IMR-90 (cell line): ENCODE measurements at regions not wholly inside any gene's neighbourhood (a gene's known extent, or its start where the extent isn't known, plus 50 kb on each side); places are given as distances from the start of the nearest gene placed in this dataset.

Experiments used
- ATAC-seq: fragments of 200-7000 bp; cut with Tn5 transposase; 2 replicates; pipeline ENCODE4 v1.9.1; 2020; ENCODE audit warnings: low read depth, mild to moderate bottlenecking, moderate library complexity
- BruUV-seq: library from RNA; stranded (reverse); fragments of 400-500 nt; replicated peaks from 2 replicates; lab custom pipeline; 2021; lab: Mats Ljungman, UMichigan
- CTCF ChIA-PET: fragments of 300-600 bp; formaldehyde crosslinking; extraction: SDS; loops from one replicate; lab custom pipeline; 2021; ENCODE audit warnings: antibody characterized with exemption; lab: Yijun Ruan, JAX
- POLR2A ChIA-PET: fragments of 300-600 bp; sonication (Branson Sonifier 250); formaldehyde crosslinking; loops from one replicate; lab custom pipeline; 2022; ENCODE audit warnings: antibody characterized with exemption; ENCODE audit not compliant: unreplicated experiment; lab: Charles Lee
- DNase-seq: peaks from one replicate; pipeline ENCODE4 v3.0.0; 2013
- H2AFZ ChIP-seq: replicated peaks from 2 replicates; pipeline ENCODE3; 2013; ENCODE audit warnings: low read length, mild to moderate bottlenecking; ENCODE audit not compliant: poor library complexity
- H2AK5ac ChIP-seq: 2 replicates; pipeline ENCODE4 v1.6.1; 2013; ENCODE audit warnings: low read depth, low read length, inconsistent platforms
- H2AK9ac ChIP-seq: replicated peaks from 2 replicates; pipeline ENCODE3; 2013; ENCODE audit warnings: mild to moderate bottlenecking, low read depth, low read length, moderate library complexity; ENCODE audit not compliant: poor library complexity
- H2BK120ac ChIP-seq: 2 replicates; pipeline ENCODE4 v1.6.1; 2013; ENCODE audit warnings: low read depth, low read length, inconsistent platforms
- H2BK15ac ChIP-seq: 3 replicates; pipeline ENCODE4 v1.6.1; 2013; ENCODE audit warnings: low read depth, low read length, inconsistent platforms
- H2BK20ac ChIP-seq: 2 replicates; pipeline ENCODE4 v1.6.1; 2013; ENCODE audit warnings: low read depth, mild to moderate bottlenecking, inconsistent platforms, low read length, moderate library complexity
- H2BK5ac ChIP-seq: 2 replicates; pipeline ENCODE4 v1.6.1; 2013; ENCODE audit warnings: mild to moderate bottlenecking, low read depth, low read length, inconsistent platforms; ENCODE audit not compliant: poor library complexity, severe bottlenecking
- H3K14ac ChIP-seq: replicated peaks from 2 replicates; pipeline ENCODE4 v1.6.1; 2013; ENCODE audit warnings: low read depth, low read length, inconsistent platforms
- H3K18ac ChIP-seq: 2 replicates; pipeline ENCODE4 v1.6.1; 2013; ENCODE audit warnings: low read depth, low read length, control low read depth
- H3K23ac ChIP-seq: 2 replicates; pipeline ENCODE4 v1.6.1; 2013; ENCODE audit warnings: low read depth, low read length, inconsistent platforms
- H3K27ac ChIP-seq: 2 replicates; pipeline ENCODE4 v1.5.1; 2013; ENCODE audit warnings: mild to moderate bottlenecking, control low read depth, low read length; ENCODE audit not compliant: insufficient read depth
- H3K27me3 ChIP-seq: 2 replicates; pipeline ENCODE4 v1.6.1; 2013; ENCODE audit warnings: low read length; ENCODE audit not compliant: control insufficient read depth, insufficient read depth
- H3K36me3 ChIP-seq: 2 replicates; pipeline ENCODE4 v1.6.1; 2013; ENCODE audit warnings: low read length, mixed read lengths; ENCODE audit not compliant: control insufficient read depth, insufficient read depth
- H3K4ac ChIP-seq: 2 replicates; pipeline ENCODE4 v1.6.1; 2013; ENCODE audit warnings: low read depth, low read length, inconsistent platforms
- H3K4me1 ChIP-seq: 2 replicates; pipeline ENCODE4 v1.6.1; 2013; ENCODE audit warnings: low read length, mixed read lengths; ENCODE audit not compliant: control insufficient read depth, insufficient read depth
- H3K4me2 ChIP-seq: 2 replicates; pipeline ENCODE4 v1.6.1; 2013; ENCODE audit warnings: low read depth, mild to moderate bottlenecking, control low read depth, low read length, moderate library complexity
- H3K4me3 ChIP-seq: 2 replicates; pipeline ENCODE4 v1.5.1; 2013; ENCODE audit warnings: low read depth, mild to moderate bottlenecking, control low read depth, low read length, moderate library complexity; ENCODE audit not compliant: insufficient read depth
- H3K56ac ChIP-seq: 2 replicates; pipeline ENCODE4 v1.6.1; 2013; ENCODE audit warnings: low read length, inconsistent platforms; ENCODE audit not compliant: insufficient read depth; ENCODE audit errors: extremely low read depth
- H3K79me1 ChIP-seq, 2 experiments: 2 replicates each; pipeline ENCODE4 v1.6.1; 2013; ENCODE audit warnings: low read length in 2 of 2, inconsistent platforms in 1 of 2, low read depth in 1 of 2
- H3K9ac ChIP-seq: 2 replicates; pipeline ENCODE4 v1.6.1; 2013; ENCODE audit warnings: low read depth, low read length, control low read depth
- H3K9me1 ChIP-seq: 2 replicates; pipeline ENCODE4 v1.6.1; 2013; ENCODE audit warnings: low read length, inconsistent platforms; ENCODE audit not compliant: insufficient read depth
- H3K9me3 ChIP-seq: 2 replicates; pipeline ENCODE4 v1.6.1; 2013; ENCODE audit warnings: low read length; ENCODE audit not compliant: control insufficient read depth, insufficient read depth
- H4K20me1 ChIP-seq: 2 replicates; pipeline ENCODE4 v1.6.1; 2013; ENCODE audit warnings: low read length, inconsistent platforms; ENCODE audit not compliant: insufficient read depth
- H4K5ac ChIP-seq: 2 replicates; pipeline ENCODE4 v1.6.1; 2013; ENCODE audit warnings: mild to moderate bottlenecking, low read depth, low read length, control low read depth
- H4K8ac ChIP-seq, 2 experiments: 2 replicates each; pipeline ENCODE4 v1.6.1; 2013; ENCODE audit warnings: low read depth in 2 of 2, low read length in 2 of 2, control low read depth in 1 of 2, inconsistent platforms in 1 of 2
- H4K91ac ChIP-seq: 2 replicates; pipeline ENCODE4 v1.6.1; 2013; ENCODE audit warnings: low read depth, low read length, inconsistent platforms; ENCODE audit not compliant: insufficient read depth
- CHD1 ChIP-seq: IDR thresholded peaks from 2 replicates; pipeline ENCODE4 v1.6.1; 2012; ENCODE audit warnings: low read depth, low read length, improper control_type of control experiment
- MAFK ChIP-seq: IDR thresholded peaks from 2 replicates; pipeline ENCODE4 v1.6.1; 2012; ENCODE audit warnings: low read depth, low read length, improper control_type of control experiment
- RAD21 ChIP-seq: IDR thresholded peaks from 2 replicates; pipeline ENCODE4 v1.6.1; 2012; ENCODE audit warnings: low read length, improper control_type of control experiment
- RFX5 ChIP-seq: IDR thresholded peaks from 2 replicates; pipeline ENCODE4 v1.8.0; 2012; ENCODE audit warnings: low read depth, mild to moderate bottlenecking, low read length, moderate library complexity
- SMC3 ChIP-seq: fragments of 150-350 bp; IDR thresholded peaks from 2 replicates; pipeline ENCODE4 v1.6.1; 2016; ENCODE audit warnings: low read depth, mild to moderate bottlenecking, antibody characterized with exemption, low read length, moderate library complexity
- WGBS, 2 experiments: methylation state at CpG; one replicate each; pipeline versions ENCODE4 v1.1.5 to v1.1.7; 2013; ENCODE audit warnings: missing lambda C conversion rate in 2 of 2; ENCODE audit not compliant: insufficient read length in 1 of 2; ENCODE audit errors: extremely low coverage in 2 of 2; 5-methylcytosine and 5-hydroxymethylcytosine counted together
- dilution Hi-C: fragments of 300-500 bp; cut with HindIII; formaldehyde crosslinking; loops from one replicate; pipeline ENCODE4 v1.14.3; 2018; ENCODE audit warnings: low sequenced_read_pairs; ENCODE audit not compliant: unreplicated experiment
- in situ Hi-C: fragments of 300-500 bp; cut with MboI; formaldehyde crosslinking; loops from 3 replicates; pipeline ENCODE4 v1.14.3; 2019; ENCODE audit warnings: low sequenced_read_pairs, inconsistent platforms, mixed read lengths
- intact Hi-C: fragments of 100-400 bp; cut with micrococcal nuclease; formaldehyde crosslinking; loops from 2 replicates; pipeline ENCODE4 v1.10.0; 2022

GRCh38 chr14:59123531-59123930 lies 64.9 kb upstream of the DAAM1 start:
- in situ Hi-C loops (loop anchor here (5.0 to 10.0 kb wide), 3 partner anchors 91 to 621 kb away; partner anchors contain the start of gene CCDC175), dilution Hi-C loops (no loop called here), intact Hi-C loops (no loop called here)
- H3K27me3 ChIP-seq: peaks cover 2% of the 10 kb centered on the region
- no peak overlapping the region for H4K8ac ChIP-seq
- H3K9ac ChIP-seq: no peak overlapping the region
- H2BK5ac ChIP-seq: no peak overlapping the region
- 60% methylated on average over 1 of the region's 3 CpGs; no CpG with 5 or more reads in 1 of the 2 experiments for WGBS, 2 experiments
- H3K4me2 ChIP-seq: no peak overlapping the region
- no peaks in the 10 kb centered on the region for H3K9me1 ChIP-seq
- H2BK15ac ChIP-seq: no peak overlapping the region
- no peak overlapping the region for H4K91ac ChIP-seq
- TF ChIP-seq MAFK (no peak), CHD1 (no peak), SMC3 (no peak), RAD21 (no peak), RFX5 (no peak)
- DNase-seq: peak; percentile 32
- no peak overlapping the region for H3K4me3 ChIP-seq
- no peaks in the 10 kb centered on the region for H3K36me3 ChIP-seq
- no peak overlapping the region for H3K23ac ChIP-seq
- H3K56ac ChIP-seq: no peak overlapping the region
- H3K9me3 ChIP-seq: no peaks in the 10 kb centered on the region
- H3K4ac ChIP-seq: no peak overlapping the region
- H4K5ac ChIP-seq: no peak overlapping the region
- H3K27ac ChIP-seq: no peak overlapping the region
- no peak overlapping the region for H2AK9ac ChIP-seq
- no peak overlapping the region for H3K18ac ChIP-seq
- no peaks in the 10 kb centered on the region for H4K20me1 ChIP-seq
- no peak overlapping the region for H2BK120ac ChIP-seq
- ATAC-seq: no peak
- H2BK20ac ChIP-seq: no peak overlapping the region
- H2AFZ ChIP-seq: no peak overlapping the region
- ChIA-PET POLR2A (no interaction called here), CTCF (interaction anchor here (0.5 to 1.0 kb wide), 3 partner anchors 13 to 394 kb away, joined by 3 to 7 read pairs (median 3); no protein-coding TSS in a partner anchor)
- no peaks in the 10 kb centered on the region; the same call in 1 of the 2 replicates for H3K4me1 ChIP-seq
- no peak overlapping the region for H2AK5ac ChIP-seq
- H3K14ac ChIP-seq: no peak overlapping the region
- H3K79me1 ChIP-seq: no peaks in the 10 kb centered on the region
- no TSS peak for BruUV-seq
